ENCODE measurements at regions not wholly inside any gene's neighbourhood (a gene's known extent, or its start where the extent isn't known, plus 50 kb on each side); places are given as distances from the start of the nearest gene placed in this dataset.

GRCh38 chrX:88416965-88417364 is 330.1 kb upstream of the CPXCR1 start:
- H3K27ac ChIP-seq = no peak overlapping the region
- TF ChIP-seq, protein P1, sequence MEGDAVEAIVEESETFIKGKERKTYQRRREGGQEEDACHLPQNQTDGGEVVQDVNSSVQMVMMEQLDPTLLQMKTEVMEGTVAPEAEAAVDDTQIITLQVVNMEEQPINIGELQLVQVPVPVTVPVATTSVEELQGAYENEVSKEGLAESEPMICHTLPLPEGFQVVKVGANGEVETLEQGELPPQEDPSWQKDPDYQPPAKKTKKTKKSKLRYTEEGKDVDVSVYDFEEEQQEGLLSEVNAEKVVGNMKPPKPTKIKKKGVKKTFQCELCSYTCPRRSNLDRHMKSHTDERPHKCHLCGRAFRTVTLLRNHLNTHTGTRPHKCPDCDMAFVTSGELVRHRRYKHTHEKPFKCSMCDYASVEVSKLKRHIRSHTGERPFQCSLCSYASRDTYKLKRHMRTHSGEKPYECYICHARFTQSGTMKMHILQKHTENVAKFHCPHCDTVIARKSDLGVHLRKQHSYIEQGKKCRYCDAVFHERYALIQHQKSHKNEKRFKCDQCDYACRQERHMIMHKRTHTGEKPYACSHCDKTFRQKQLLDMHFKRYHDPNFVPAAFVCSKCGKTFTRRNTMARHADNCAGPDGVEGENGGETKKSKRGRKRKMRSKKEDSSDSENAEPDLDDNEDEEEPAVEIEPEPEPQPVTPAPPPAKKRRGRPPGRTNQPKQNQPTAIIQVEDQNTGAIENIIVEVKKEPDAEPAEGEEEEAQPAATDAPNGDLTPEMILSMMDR (conservative IDR thresholded peaks at IDR 0.05) = no peak

DNA sequence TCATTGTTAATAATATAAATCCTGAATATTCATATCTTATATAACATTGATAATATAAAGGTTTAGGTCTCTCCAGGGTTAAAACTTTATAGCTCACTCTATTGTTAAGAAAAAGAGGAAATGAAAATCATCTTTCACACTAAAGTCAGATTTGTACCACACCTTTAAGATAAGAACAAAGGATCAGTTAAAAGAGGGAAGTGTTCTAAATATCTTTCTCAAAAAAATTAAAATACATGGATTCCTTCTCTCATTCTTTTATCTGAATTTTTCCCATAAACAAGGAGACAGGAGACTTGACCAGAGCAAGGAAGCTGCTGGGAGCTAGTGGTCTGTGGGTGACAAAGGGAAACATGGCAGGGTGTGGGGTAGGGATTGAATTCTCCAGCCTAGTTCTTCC is 323.0 kb upstream of the CPXCR1 start:
- H3K27ac ChIP-seq = no peak overlapping the region
- TF ChIP-seq, protein P1 (conservative IDR thresholded peaks at IDR 0.05) = no peak

GRCh38 chrX:88424541-88424940 is 322.5 kb upstream of the CPXCR1 start:
- TF ChIP-seq, protein P1 (conservative IDR thresholded peaks at IDR 0.05) = no peak
- H3K27ac ChIP-seq = no peak overlapping the region

- TF ChIP-seq, protein P1 (conservative IDR thresholded peaks at IDR 0.05) = peak; percentile 62
- no peak overlapping the region for H3K27ac ChIP-seq
Observed at GRCh38 chrX:88425739-88426138, 321.3 kb upstream of the CPXCR1 start.

DNA sequence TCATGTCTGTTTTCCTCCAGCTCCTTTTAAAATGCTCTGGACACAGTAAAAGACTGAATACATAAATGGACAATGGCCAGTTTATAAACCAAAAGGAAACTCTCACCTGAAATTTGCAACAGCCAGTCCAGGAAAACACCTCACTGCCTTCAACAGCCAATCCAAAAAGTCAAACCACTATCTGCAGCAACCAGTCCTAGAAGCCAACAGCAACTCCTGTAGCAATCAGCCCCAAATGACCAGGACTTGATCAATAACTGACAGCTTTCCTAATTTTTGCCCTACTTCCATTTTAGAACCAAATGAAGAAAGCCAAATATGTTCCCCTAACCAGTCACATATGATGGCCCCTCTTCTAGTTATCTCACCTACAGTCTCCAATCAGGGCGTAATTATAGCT is 309.5 kb upstream of the CPXCR1 start:
- H3K27ac ChIP-seq = no peak overlapping the region
- TF ChIP-seq, protein P1 (conservative IDR thresholded peaks at IDR 0.05) = no peak

DNA sequence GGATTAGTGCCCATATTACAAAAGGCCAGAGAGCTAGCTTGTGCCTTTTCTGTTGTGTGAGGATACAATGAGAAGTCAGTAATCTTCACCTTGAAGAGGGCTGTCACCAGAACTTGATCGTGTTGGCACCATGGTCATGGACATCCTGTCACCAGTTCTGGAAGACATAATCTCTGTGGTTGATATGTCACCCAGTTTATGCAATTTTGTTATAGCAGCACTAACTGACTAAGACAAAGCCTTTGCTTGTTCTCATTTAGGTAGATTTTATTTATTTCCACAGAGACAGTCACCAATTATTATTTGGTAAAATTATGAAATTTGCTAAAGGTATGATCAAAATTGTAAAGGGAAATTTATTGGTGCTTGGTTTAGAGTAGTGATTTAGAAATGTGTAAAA is 308.8 kb upstream of the CPXCR1 start:
- TF ChIP-seq, protein P1 (conservative IDR thresholded peaks at IDR 0.05) = no peak

DNA sequence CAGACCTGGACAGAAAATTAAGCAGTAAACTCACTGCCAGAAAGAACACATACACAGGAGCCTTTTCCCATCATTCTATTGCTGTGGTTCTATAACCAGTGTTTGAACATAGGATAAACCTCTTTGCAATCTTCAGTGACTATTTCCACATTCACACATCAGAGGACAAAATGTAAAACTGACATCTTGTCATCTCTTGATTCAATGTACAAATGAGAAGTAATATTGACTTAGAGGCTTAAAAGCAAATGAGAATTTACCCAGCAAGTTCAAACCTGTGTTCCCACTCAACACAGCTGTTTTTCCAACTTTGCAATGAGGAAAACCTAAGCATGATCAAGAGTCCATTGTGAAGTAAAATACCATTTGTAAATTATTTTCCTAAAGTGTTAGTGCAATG is 307.1 kb upstream of the CPXCR1 start:
- H3K27ac ChIP-seq = no peak overlapping the region
- TF ChIP-seq, protein P1 (conservative IDR thresholded peaks at IDR 0.05) = no peak

More for the DNA sequence above, 308.8 kb upstream of the CPXCR1 start:
- H3K27ac ChIP-seq = no peak overlapping the region
